ELF-1 (cell line): ENCODE measurements at regions not wholly inside any gene's neighbourhood (a gene's known extent, or its start where the extent isn't known, plus 50 kb on each side); places are given as distances from the start of the nearest gene placed in this dataset.

Experiments
- DNase-seq: peaks from one replicate; pipeline ENCODE4 v3.0.0-alpha.2; 2016; ENCODE audit warnings: low read depth, low spot score

DNA sequence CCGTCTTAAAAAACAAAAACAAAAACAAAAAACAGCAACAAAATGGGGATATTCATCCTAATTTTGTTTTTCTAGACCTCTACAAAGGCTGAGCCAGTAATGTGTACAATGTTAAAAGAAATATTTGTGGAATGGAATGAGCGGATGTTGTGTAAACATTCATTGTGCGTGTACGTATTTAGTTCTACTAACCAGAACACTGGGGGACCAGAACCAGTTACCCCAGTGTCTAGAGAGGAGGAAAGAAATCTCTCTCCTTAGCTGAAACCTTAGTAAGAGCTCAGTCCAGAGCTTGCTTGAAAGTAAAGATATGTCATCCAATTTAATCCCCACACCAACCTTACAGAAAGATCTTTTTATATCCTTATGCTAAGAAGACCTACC is 106.7 kb upstream of the CPEB4 start:
- no peak for DNase-seq

DNA sequence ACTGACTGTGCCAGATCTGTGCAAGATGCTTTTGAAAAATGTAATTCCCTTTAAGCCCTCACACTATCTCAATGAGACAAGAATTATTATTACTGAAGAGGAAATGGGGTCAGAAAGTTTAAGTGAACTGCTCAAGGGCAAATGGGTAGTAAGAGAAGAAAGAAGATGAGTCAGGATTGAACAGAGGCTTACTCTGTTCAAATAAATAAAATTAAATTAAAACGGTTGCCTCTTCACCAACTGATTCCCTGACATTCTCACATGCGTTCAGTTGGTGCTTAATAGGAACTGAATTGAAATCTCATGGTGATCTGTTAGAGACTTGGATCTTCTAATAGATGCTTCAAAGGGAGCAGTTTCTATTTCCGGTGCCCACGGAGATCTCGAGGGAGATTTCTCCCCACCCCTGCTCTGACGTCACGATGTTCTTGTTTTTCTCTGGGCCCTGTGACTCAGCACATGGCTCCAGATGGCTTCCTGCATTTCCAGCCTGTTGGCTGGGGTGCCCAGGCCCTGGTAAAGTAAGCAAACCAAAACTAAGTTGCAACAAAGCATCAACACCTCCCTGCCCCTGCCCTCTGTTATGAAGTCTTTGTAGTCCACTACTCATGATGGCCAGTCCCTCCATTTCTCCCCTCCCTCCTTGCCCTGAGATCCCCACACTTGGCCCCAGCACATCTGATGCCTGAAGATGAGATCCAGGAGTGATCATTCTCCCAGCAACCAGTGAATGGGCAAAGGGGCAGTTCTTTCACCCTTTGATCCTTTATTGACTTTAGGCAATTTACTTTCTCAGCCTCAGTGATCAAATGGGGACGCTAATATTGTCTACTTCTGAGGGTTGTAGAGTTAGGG is 106.1 kb upstream of the CPEB4 start:
- DNase-seq, result peak; percentile 37

DNA sequence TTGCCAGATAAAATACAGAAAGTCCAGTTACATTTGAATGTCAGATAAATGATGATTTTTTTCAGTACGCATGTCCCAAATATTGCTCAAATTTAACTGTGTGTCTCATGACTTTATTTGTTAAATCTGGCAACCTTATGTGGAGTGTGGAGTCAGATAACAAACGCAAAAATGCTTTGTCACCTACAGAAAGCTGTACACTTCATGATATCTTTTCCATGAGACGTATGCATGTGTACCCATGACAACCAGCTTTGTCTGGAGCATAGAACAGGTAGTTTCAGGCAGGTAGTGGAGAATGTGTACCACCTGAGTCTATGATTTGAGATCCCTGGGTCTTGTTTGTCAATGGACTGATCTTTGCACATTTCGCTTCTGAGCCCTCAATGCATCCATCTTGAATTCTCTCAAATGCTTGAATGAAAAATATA is 105.5 kb upstream of the CPEB4 start:
- DNase-seq, result no peak

DNA sequence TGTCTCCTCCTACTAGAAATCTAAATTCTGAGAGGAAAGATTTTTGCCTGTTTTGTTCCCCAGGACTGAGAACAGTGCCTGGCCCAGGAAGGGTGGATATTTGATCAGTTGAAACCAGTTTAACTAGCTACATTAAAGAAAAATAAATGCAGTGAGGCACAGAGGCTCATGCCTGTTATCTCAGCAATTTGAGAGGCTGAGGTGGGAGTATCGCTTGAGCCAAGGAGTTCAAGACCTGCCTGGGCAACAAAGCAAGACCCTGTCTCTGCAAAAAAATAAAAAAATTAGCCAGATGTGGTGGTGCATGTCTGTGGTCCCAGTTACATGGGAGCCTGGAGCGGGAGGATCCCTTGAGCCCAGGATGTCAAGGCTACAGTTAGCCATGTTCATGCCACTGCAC is 104.8 kb upstream of the CPEB4 start:
- no peak for DNase-seq

DNA sequence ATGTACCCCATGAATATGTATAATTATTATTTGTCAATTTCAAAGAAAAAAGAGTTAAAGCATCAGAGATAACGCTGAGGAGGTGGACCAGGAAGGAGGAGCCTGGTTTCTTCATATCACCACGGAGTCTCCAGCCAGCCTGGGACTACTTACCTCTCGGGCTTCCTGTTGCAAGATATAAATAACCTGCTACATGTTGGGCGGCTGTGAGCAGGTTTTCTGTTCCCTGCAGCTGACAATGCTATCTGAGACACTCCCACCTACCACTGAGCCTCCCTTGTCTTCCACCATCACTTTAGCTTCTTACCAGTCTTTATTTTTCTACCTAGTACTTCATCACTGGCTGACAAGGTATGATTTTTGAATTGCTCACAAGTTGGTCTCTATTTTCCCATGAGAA is 102.7 kb upstream of the CPEB4 start:
- no peak for DNase-seq

DNA sequence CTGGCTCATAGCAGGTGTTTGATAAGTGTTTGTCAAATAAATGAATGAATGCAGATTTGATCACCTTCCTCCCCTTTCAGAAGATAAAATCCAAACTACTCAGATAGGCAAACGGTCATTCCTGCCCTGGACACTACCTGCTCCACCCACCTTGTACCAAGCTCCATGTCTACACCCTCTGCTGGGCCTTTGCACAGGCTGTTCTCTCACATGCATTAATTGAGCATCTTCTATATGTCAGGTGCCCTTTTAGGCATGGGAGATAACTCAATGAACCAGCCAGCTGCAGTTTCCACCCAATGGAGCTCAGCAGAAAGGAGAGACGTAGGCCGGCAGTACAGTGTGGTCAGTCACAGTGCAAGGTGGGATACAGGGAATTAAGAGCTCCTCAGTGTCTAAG is 102.3 kb upstream of the CPEB4 start:
- DNase-seq, result no peak

DNA sequence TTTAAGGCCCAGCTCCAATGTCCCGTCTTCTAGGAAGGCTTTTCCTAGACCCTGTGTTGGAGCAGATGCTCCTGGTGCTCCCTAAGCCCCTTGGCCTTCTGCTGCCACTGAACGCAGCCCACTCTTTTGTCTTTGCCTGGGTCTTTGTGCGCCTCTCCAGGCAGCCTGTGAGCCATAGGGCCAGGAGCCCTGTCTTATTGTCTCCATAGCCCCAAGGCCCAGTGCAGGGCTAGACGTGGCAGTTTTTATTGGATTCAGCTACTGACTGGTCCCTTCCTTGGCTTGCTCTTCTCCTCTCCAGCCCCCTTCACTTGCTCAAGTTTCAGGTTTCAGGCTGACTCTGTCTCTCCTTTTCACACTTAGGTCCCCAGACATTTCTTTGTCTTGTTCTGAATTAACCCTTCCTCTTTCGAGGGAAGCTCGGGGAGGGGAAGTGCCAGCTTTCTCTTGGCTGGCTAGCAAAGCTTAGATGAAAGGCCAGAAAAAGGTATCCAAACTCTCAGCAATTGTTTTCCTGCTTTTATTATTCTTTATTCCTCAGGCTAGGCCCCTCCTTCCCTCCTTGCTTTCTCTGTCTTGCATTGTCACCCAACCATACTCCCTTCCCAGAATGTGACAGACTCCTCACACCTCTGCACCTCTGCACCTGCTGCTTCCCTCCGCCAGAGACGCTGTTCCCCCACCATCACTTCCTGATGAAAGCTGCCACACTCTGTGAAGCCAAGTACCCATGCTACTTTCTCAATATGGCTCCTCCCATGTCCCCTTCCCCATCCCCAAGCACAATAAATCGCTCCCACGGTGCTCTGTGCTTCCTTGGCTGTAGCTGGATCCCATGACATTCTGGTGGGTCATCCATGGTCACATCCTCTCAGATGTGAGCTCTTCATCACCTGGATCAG is 101.6 kb upstream of the CPEB4 start:
- DNase-seq, result peak; percentile 86

DNA sequence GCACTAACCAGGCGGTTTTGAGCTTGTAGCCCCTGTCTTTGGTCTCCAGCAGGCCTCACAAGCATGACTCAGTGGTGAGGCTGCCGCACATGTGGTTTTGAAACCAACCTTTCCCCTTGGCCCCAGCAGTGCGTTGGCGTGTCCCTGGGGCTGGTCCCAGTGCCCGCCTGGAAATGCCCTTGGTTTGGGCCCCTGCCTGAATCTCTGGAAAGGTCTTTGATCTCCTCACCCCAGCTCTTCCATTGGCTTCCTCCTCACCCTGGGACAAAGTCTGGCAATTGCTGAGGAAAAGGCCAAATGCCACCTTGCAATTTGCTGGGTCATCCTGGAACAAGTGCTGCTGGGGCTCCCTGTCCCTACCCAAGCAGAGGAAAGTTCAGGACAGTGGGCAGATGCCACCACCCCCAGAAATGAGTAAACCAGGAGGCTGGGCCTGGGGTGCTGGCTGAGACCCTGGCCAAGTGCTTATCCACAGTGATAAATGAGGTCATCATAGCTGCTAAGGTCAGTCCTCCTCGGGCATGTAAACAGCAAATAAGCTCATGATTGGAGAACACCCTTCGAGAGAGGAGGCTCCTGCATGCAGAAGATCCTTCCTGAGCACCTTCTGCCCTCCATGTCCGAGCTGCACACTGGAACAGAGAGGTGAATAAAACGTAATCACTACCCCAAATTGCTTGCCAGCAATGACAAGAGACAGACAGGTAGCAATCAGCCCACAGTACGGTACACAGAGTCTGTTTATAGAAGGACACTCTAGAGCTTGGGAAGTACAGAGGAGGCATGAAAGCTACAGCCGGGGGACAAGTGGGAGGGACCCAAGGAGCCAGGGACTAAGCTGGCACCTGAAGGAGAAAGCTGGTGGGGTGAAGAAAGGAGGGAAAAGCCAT is 98.9 kb upstream of the CPEB4 start:
- DNase-seq, result no peak

DNA sequence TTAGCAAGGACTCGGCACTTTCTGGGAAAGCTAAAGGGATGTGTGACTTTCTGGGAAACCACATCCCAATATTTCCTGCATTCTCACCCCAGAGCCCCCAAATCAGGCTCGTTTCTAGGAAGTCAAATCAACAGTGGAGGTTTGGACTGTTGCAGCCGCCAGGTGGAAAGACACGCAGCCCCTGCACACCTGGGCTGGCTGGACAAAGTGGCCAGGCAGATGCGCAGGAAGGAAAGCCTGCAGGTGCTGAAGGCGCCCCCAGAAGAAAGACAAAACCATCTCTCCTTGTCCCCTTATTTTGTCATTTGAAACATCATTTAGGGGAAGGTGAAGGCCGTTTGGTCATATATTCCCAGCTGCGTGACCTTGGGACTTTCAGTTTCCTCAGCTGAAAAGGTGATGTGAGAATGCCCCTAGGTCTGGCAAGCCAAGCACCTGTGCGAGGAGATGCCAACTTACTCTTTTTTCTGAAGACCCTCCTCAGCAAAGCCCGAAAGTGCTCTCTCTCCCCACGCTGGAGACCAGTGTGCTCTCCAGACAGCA is 97.9 kb upstream of the CPEB4 start:
- no peak for DNase-seq

DNA sequence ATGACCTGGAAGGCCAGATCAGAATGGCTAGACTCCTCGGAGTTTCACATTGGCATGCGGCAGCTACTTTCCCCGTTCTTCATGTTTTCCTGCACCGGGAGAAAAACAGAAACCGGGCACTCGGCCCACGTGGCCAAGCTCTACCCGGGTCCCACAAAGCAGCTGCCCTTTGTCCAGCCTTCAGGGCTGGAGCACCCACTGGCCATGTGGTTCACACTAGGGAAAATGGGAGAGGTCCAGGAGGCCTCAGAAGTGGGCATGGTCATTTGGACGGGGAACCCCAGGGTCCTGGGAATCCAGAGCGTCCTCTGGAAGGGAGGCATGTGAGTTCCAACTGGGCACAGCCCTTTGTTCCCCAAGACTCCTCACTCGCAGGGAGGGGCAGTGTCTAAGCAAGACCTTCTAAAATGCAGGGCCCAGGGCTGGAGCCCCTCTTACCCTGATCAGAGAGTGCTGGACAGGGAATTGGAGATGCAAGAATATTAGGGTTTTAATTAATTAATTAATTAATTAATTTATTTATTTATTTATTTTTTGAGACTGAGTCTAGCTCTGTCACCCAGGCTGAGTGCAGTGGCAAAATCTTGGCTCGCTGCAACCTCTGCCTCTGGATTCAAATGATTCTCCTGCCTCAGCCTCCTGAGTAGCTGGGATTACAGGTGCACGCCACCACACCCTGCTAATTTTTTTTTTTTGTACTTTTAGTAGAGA is 97.2 kb upstream of the CPEB4 start:
- no peak for DNase-seq

DNA sequence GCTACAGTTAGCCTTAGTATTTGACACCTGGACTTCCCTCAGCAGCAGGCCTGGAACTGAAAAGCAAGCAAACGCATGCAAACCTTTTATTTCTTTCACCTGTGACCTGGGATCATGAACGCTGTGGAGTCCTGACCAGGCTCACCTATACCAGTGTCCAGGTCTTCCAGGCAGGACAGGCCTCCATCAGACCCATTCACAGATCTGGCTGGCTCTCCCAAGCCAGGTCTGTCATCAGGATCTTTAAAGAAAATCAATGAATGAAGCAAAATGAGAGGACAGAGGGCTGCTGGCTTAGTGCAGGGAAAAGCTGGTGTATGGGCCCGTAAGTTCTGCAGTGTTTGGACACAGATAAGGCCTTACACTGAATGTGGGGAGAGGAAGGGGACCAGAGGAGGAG is 96.3 kb upstream of the CPEB4 start:
- no peak for DNase-seq

DNA sequence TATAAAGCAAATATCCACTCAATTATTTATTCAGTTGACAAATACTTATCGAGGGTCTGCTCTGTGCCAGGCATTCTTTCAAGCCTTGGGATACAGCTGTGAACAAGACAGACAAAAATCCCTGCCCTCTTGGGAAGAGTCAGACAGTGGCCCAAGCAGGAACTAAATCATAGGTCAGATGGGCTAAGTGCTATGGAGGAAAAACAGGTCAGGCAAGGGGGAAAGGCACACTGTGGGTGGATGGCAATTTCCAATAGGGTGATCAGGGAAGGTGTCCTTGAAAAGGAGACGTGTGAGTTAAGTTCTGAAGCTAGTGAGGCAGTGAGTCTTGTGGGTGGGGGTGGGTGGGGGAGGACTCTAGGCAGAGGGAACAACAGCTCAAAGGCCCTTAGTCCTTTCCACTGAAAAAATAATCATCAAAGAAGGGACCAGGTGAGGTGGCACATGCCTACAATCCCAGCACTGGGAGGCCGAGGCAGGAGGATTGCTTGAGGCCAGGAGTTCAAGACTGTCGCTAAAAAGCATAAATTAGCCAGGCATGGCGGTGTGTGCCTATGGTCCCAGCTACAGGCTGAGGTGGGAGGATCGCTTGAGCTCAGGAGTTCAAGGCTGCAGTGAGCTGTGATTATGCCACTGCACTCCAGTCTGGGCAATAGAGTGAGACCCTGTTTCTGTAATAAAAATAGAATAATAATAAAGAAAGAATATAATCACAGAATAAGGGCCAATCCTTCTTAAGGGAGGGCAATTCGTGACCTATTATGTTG is 95.2 kb upstream of the CPEB4 start:
- no peak for DNase-seq

DNA sequence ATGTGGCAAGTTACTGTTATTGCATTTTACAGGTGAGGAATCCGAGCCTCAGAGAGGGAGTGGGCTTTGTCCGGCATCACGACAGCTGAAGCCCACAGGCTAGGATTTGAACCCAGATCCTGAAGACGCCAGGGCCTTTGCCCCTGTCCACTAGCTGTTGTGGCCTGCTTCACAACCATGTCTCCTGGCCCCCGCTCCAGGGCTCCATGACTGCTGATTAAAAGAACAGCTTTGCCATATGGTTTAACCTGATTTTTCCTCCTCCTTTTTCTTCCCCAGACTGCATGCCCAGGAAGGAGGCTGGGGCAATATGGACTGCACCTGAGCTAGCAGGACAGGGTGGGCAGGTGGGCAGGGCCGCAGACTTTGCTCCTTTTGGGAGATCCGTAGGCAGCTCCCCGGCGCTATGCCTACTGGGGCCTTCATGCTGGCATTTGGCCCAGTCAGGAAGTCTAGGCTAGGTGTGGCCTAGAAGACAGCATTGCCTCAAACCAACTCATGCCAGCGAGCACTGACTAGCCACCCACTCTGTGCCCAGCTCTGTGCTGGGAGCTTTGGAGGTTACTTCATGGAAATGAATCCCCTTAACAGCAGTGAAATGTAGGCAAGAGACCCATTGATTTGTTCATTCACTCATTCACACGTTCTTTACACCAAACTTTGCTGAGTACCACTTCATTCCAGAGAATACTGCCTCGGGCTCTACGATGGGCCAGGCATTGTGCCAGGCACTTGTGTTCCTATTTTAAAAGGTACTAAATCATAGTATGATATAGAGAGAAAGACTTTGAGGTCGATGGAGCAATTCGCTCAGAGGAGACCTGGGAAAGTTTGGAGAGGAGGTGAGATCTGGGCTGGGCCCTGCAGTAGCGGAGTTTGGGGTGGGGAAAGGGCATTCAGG is 94.3 kb upstream of the CPEB4 start:
- no peak for DNase-seq

DNA sequence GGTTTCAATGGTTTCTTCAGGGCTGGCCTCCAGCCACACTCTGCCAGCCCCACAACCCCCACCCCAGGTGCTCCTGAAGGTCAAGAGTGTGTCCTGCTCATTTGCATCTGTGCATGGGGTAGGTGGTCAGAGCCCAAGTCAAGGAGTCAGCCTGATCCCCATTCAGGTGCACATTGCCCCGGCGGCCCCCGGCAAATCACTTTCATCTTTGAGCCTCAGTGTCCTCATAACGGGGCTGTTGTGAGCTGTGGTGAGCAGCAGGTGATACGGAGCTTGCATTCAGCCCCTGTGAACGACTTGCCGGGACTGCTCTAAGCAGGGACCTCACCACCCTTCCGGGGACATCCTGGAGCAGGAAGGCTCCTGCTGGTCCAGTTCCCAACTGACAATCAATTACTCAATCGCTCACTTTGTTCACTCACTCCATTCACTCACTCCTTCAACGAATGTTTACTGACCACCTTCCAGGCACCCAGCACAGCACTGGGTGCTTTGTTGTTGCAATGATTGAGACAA is 93.2 kb upstream of the CPEB4 start:
- no peak for DNase-seq

DNA sequence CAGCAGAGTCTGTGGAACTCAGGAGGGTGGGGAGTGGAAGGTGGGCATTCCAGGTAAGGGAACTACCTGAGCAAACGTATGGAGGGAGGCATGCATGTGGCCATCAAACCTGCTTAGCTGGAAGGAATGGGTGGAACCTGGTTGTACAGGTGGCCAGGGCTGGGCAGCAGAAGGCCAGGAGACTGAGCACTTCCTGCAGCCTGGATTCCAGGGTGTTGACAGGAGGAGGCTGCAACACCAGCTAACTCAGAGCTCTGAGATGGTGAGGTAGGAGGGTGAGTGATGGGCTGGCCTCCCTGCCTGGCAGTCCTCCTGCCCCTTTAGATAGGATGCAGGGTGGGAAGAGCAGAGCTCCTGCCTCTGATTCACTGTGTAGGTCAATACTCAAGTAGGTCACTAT is 92.5 kb upstream of the CPEB4 start:
- DNase-seq, result no peak

DNA sequence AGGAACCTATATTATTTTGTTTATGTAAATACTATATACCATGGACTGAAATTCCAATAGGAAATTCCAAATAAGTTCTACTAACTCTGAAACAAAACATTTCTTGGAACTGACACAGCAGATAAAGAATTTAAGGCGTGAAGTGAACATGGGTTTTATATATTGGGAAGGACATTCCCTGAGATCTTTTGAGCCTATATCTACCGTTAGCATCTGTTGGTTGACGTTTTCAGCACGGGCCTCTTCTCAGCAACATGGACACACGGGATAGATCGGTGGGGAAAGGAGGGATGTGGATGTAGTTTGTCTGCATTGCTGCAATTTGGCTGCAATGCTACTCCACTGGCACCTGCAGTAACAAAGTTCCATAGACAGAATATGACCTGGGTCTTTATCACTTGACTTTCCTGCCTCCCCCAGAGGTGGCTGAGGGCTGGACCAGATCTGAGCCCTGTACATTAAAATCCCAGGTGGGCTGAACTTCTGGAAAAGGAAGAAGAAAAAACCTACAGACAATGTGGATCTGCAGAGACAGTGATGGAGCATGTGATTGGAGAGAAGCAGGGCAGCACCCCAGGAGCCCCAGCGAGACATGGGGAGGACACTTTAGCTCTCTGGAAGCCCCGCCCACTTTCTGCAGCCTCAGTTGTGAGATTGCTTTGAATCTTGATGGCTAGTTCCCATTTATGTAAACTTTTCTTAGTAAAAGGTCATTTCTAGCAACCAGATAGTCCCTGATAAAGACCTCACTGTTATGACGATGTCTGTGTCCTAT is 91.2 kb upstream of the CPEB4 start:
- no peak for DNase-seq

DNA sequence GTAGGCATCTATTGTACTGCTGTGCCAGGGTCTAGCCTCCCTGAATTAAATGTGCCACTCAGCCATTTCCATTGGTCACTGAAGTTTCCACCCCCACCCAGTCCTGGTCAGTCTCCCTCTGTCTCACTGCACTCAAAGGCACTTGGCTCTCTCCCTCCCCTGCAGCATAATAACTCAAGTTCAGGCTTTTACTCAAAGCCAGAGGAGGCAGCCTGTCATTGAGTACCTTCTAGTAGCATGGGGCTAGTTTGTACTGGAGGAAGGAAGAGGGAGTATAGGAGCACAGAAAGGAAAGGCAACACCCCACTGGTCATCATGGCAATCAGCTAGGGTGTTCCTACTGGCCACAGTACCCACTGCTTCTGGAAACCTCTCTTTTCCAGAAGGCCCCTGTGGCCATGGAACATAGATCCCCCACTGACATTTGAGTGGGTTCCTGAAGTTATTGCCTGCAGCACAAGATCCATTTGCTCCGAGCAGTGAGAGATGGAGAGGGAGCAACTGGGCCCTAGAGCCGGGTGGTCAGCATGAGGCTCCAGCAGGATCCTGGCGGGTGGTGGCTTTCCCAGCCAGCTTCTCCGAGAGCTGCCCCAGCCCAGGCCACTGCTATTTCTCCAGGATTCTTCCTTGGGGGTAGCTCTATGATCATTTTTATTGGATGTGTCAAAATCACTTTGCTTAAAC is 89.9 kb upstream of the CPEB4 start:
- no peak for DNase-seq
